Right atrium auricular region (tissue), 2 donors: ENCODE measurements at regions not wholly inside any gene's neighbourhood (a gene's known extent, or its start where the extent isn't known, plus 50 kb on each side); places are given as distances from the start of the nearest gene placed in this dataset.

Experiments used
- DNase-seq: peaks from one replicate; pipeline ENCODE4 v3.0.0-alpha.2; 2019; ENCODE audit warnings: low spot score
- H3K27ac ChIP-seq, 2 donors: fragments of 200-600 bp; sonication (generic); 1 replicate in 1 of 2; 2 replicates in 1 of 2; pipeline ENCODE4 v1.5.1; 2016 to 2019
- H3K27me3 ChIP-seq, 2 donors: fragments of 200-600 bp; sonication (generic); one replicate each; pipeline versions ENCODE4 v1.5.1 to v1.6.0; 2017 to 2019
- H3K36me3 ChIP-seq: fragments of 200-600 bp; sonication (generic); one replicate; pipeline ENCODE4 v1.5.1; 2016
- H3K4me1 ChIP-seq, 2 donors: fragments of 200-600 bp; sonication (generic); one replicate each; pipeline versions ENCODE4 v1.5.1 to v1.6.0; 2017 to 2019
- H3K4me3 ChIP-seq, 2 donors: fragments of 200-600 bp; sonication (generic); 1 replicate in 1 of 2; 2 replicates in 1 of 2; pipeline ENCODE4 v1.5.1; 2017 to 2019; ENCODE audit warnings: mild to moderate bottlenecking in 1 of 2, moderate library complexity in 1 of 2
- H3K9me3 ChIP-seq, 2 donors: fragments of 200-600 bp; sonication (generic); one replicate each; pipeline ENCODE4 v1.5.1; 2019
- CTCF ChIP-seq, 2 donors: fragments of 200-600 bp; sonication (generic); IDR thresholded peaks; one replicate each; pipeline ENCODE4 v1.5.1; 2019; ENCODE audit warnings: antibody characterized with exemption in 2 of 2

GRCh38 chr4:157934151-157934550, 238.7 kb downstream of the GASK1B start:
- H3K9me3 ChIP-seq = no peaks in the 10 kb centered on the region
- no peaks in the 10 kb centered on the region for H3K36me3 ChIP-seq
- no peak for DNase-seq
- no peak for TF ChIP-seq CTCF (IDR thresholded peaks at IDR 0.05)
- H3K27ac ChIP-seq = no peak overlapping the region
- H3K4me1 ChIP-seq = no peaks in the 10 kb centered on the region
- H3K27me3 ChIP-seq = no peaks in the 10 kb centered on the region
- H3K4me3 ChIP-seq = no peak overlapping the region

GRCh38 chr4:157932936-157933335, 239.9 kb downstream of the GASK1B start:
- no peak for DNase-seq
- TF ChIP-seq CTCF (IDR thresholded peaks at IDR 0.05) = no peak
- H3K27me3 ChIP-seq = no peaks in the 10 kb centered on the region
- no peak overlapping the region for H3K4me3 ChIP-seq
- no peaks in the 10 kb centered on the region for H3K36me3 ChIP-seq
- no peaks in the 10 kb centered on the region for H3K9me3 ChIP-seq
- H3K4me1 ChIP-seq = no peaks in the 10 kb centered on the region
- H3K27ac ChIP-seq = no peak overlapping the region

GRCh38 chr4:157929486-157929885, 243.3 kb downstream of the GASK1B start:
- H3K9me3 ChIP-seq = no peaks in the 10 kb centered on the region

GRCh38 chr4:157918036-157918832, 254.6 kb downstream of the GASK1B start:
- Histone ChIP-seq H3K4me3 (no peak overlapping the region), H3K9me3 (peaks cover 0 to 5% of the 10 kb centered on the region in 2 donors), H3K36me3 (no peaks in the 10 kb centered on the region), H3K27ac (no peak overlapping the region), H3K27me3 (no peaks in the 10 kb centered on the region), H3K4me1 (no peaks in the 10 kb centered on the region)
- no peak for TF ChIP-seq CTCF (IDR thresholded peaks at IDR 0.05)
- DNase-seq = no peak

More at GRCh38 chr4:157929486-157929885, 243.3 kb downstream of the GASK1B start:
- no peak overlapping the region for H3K27ac ChIP-seq
- H3K4me3 ChIP-seq = no peak overlapping the region
- no peaks in the 10 kb centered on the region for H3K36me3 ChIP-seq
- no peak for TF ChIP-seq CTCF (IDR thresholded peaks at IDR 0.05)
- no peaks in the 10 kb centered on the region for H3K27me3 ChIP-seq
- DNase-seq = no peak
- no peaks in the 10 kb centered on the region for H3K4me1 ChIP-seq

GRCh38 chr4:157912212-157912611, 260.6 kb downstream of the GASK1B start:
- Histone ChIP-seq H3K9me3 (no peaks in the 10 kb centered on the region), H3K4me1 (no peaks in the 10 kb centered on the region), H3K4me3 (no peak overlapping the region), H3K36me3 (no peaks in the 10 kb centered on the region), H3K27ac (no peak overlapping the region), H3K27me3 (no peaks in the 10 kb centered on the region)
- no peak for DNase-seq
- no peak for TF ChIP-seq CTCF (IDR thresholded peaks at IDR 0.05)

GRCh38 chr4:157911662-157912061, 261.2 kb downstream of the GASK1B start:
- DNase-seq = no peak
- TF ChIP-seq CTCF (IDR thresholded peaks at IDR 0.05) = no peak
- no peaks in the 10 kb centered on the region for H3K9me3 ChIP-seq
- no peaks in the 10 kb centered on the region for H3K27me3 ChIP-seq
- no peak overlapping the region for H3K27ac ChIP-seq
- H3K36me3 ChIP-seq = no peaks in the 10 kb centered on the region
- H3K4me1 ChIP-seq = no peaks in the 10 kb centered on the region
- no peak overlapping the region for H3K4me3 ChIP-seq
